Liver (tissue), 3 donors: ENCODE measurements at regions not wholly inside any gene's neighbourhood (a gene's known extent, or its start where the extent isn't known, plus 50 kb on each side); places are given as distances from the start of the nearest gene placed in this dataset.

Experiments used
- GABPA ChIP-seq, 2 donors: IDR thresholded peaks in 1 of 2; conservative IDR thresholded peaks in 1 of 2; 2 replicates each; pipeline ENCODE4 v1.6.1; 2016; ENCODE audit warnings: antibody characterized with exemption in 2 of 2, mild to moderate bottlenecking in 1 of 2, moderate library complexity in 1 of 2
- NR2F2 ChIP-seq: IDR thresholded peaks from 2 replicates; pipeline ENCODE4 v1.6.1; 2016; ENCODE audit warnings: antibody characterized with exemption
- RAD21 ChIP-seq, 2 donors: IDR thresholded peaks; 2 replicates each; pipeline ENCODE4 v1.6.1; 2016; ENCODE audit warnings: antibody characterized with exemption in 2 of 2, mild to moderate bottlenecking in 2 of 2
- RXRA ChIP-seq, 2 donors: IDR thresholded peaks; 2 replicates each; pipeline ENCODE4 v1.6.1; 2017 to 2018; ENCODE audit warnings: antibody characterized with exemption in 2 of 2, mild to moderate bottlenecking in 1 of 2
- SP1 ChIP-seq: IDR thresholded peaks from 2 replicates; pipeline ENCODE4 v1.6.1; 2018; ENCODE audit warnings: antibody characterized with exemption, mild to moderate bottlenecking
- TF ChIP-seq, protein P1 (sequence below): IDR thresholded peaks from 2 replicates; pipeline ENCODE4 v1.6.1; 2016; ENCODE audit warnings: antibody characterized with exemption
- TF ChIP-seq, protein P2 (sequence below): fragments of 150-350 bp; IDR thresholded peaks from 2 replicates; pipeline ENCODE4 v1.5.1; 2017; ENCODE audit warnings: improper control_type of control experiment, low read depth, low read length; ENCODE audit not compliant: missing input control
- TF ChIP-seq, protein P3 (sequence below): IDR thresholded peaks from 2 replicates; pipeline ENCODE4 v1.6.1; 2016; ENCODE audit warnings: antibody characterized with exemption, mild to moderate bottlenecking
- TF ChIP-seq, protein P4 (sequence below): IDR thresholded peaks from 2 replicates; pipeline ENCODE4 v1.6.1; 2016; ENCODE audit warnings: antibody characterized with exemption
- donor health status: healthy.
- donor health status: healthy.

DNA sequence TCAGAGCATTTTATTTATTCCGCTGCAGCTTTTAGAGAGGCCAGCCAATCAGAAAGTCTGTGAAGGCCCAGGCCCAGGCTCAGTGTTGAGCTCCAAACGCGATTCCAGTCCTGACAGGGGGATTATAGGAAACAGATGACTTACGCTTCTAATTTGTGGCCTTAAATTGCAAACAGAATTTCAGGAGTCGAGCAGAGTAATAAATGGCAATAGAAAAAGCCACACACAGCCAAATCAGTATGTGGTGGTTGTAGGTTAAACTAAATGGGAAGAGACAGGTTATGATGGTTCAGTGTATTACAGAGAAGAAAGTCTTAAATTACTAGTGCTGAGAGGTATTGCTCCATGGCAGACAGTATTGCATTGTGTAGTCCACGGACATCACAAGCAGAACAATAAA is 131.0 kb upstream of the ZEB2 start:
- TF ChIP-seq, protein P1, sequence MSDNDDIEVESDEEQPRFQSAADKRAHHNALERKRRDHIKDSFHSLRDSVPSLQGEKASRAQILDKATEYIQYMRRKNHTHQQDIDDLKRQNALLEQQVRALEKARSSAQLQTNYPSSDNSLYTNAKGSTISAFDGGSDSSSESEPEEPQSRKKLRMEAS, result no peak
- TF ChIP-seq, protein P2, sequence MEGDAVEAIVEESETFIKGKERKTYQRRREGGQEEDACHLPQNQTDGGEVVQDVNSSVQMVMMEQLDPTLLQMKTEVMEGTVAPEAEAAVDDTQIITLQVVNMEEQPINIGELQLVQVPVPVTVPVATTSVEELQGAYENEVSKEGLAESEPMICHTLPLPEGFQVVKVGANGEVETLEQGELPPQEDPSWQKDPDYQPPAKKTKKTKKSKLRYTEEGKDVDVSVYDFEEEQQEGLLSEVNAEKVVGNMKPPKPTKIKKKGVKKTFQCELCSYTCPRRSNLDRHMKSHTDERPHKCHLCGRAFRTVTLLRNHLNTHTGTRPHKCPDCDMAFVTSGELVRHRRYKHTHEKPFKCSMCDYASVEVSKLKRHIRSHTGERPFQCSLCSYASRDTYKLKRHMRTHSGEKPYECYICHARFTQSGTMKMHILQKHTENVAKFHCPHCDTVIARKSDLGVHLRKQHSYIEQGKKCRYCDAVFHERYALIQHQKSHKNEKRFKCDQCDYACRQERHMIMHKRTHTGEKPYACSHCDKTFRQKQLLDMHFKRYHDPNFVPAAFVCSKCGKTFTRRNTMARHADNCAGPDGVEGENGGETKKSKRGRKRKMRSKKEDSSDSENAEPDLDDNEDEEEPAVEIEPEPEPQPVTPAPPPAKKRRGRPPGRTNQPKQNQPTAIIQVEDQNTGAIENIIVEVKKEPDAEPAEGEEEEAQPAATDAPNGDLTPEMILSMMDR, result no peak
- TF ChIP-seq GABPA (IDR thresholded peaks at IDR 0.05 in 1 of 2, conservative IDR thresholded peaks at IDR 0.05 in 1 of 2) (no peak), SP1 (no peak), RXRA (IDR thresholded peaks at IDR 0.05) (no peak), NR2F2 (no peak), RAD21 (IDR thresholded peaks at IDR 0.05) (no peak)
- TF ChIP-seq, protein P3, sequence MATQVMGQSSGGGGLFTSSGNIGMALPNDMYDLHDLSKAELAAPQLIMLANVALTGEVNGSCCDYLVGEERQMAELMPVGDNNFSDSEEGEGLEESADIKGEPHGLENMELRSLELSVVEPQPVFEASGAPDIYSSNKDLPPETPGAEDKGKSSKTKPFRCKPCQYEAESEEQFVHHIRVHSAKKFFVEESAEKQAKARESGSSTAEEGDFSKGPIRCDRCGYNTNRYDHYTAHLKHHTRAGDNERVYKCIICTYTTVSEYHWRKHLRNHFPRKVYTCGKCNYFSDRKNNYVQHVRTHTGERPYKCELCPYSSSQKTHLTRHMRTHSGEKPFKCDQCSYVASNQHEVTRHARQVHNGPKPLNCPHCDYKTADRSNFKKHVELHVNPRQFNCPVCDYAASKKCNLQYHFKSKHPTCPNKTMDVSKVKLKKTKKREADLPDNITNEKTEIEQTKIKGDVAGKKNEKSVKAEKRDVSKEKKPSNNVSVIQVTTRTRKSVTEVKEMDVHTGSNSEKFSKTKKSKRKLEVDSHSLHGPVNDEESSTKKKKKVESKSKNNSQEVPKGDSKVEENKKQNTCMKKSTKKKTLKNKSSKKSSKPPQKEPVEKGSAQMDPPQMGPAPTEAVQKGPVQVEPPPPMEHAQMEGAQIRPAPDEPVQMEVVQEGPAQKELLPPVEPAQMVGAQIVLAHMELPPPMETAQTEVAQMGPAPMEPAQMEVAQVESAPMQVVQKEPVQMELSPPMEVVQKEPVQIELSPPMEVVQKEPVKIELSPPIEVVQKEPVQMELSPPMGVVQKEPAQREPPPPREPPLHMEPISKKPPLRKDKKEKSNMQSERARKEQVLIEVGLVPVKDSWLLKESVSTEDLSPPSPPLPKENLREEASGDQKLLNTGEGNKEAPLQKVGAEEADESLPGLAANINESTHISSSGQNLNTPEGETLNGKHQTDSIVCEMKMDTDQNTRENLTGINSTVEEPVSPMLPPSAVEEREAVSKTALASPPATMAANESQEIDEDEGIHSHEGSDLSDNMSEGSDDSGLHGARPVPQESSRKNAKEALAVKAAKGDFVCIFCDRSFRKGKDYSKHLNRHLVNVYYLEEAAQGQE, result no peak
- TF ChIP-seq, protein P4, sequence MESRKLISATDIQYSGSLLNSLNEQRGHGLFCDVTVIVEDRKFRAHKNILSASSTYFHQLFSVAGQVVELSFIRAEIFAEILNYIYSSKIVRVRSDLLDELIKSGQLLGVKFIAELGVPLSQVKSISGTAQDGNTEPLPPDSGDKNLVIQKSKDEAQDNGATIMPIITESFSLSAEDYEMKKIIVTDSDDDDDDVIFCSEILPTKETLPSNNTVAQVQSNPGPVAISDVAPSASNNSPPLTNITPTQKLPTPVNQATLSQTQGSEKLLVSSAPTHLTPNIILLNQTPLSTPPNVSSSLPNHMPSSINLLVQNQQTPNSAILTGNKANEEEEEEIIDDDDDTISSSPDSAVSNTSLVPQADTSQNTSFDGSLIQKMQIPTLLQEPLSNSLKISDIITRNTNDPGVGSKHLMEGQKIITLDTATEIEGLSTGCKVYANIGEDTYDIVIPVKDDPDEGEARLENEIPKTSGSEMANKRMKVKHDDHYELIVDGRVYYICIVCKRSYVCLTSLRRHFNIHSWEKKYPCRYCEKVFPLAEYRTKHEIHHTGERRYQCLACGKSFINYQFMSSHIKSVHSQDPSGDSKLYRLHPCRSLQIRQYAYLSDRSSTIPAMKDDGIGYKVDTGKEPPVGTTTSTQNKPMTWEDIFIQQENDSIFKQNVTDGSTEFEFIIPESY, result no peak
